MM.1S (cell line): ENCODE measurements at regions not wholly inside any gene's neighbourhood (a gene's known extent, or its start where the extent isn't known, plus 50 kb on each side); places are given as distances from the start of the nearest gene placed in this dataset.

Source experiments
- DNase-seq: peaks from one replicate; pipeline ENCODE4 v3.0.0-alpha.2; 2015
- H2AFZ ChIP-seq: fragments of 300-600 bp; sonication (generic); 2 replicates; pipeline ENCODE4 v1.6.0; 2016; ENCODE audit warnings: antibody characterized with exemption, low read length
- H3F3A ChIP-seq: fragments of 300-600 bp; sonication (generic); 2 replicates; pipeline ENCODE4 v1.6.1; 2016; ENCODE audit warnings: mild to moderate bottlenecking, antibody characterized with exemption, low read length, moderate library complexity, mixed read lengths; ENCODE audit not compliant: insufficient read depth
- H3K27ac ChIP-seq: fragments of 300-600 bp; sonication (generic); 2 replicates; pipeline ENCODE4 v1.5.1; 2016; ENCODE audit warnings: mild to moderate bottlenecking, low read length
- H3K27me3 ChIP-seq: fragments of 300-600 bp; sonication (generic); replicated peaks from 2 replicates; pipeline ENCODE4 v1.6.0; 2016; ENCODE audit warnings: low read length; ENCODE audit not compliant: insufficient read depth
- H3K36me3 ChIP-seq: fragments of 300-600 bp; sonication (generic); replicated peaks from 2 replicates; pipeline ENCODE4 v1.6.1; 2016; ENCODE audit warnings: mild to moderate bottlenecking, low read length, mixed read lengths; ENCODE audit not compliant: insufficient read depth
- H3K4me1 ChIP-seq: fragments of 300-600 bp; sonication (generic); 2 replicates; pipeline ENCODE4 v1.6.1; 2016; ENCODE audit warnings: low read length, mixed read lengths
- H3K4me2 ChIP-seq: fragments of 300-600 bp; sonication (generic); 2 replicates; pipeline ENCODE4 v1.6.0; 2016; ENCODE audit warnings: low read depth, low read length
- H3K4me3 ChIP-seq: fragments of 300-600 bp; sonication (generic); 2 replicates; pipeline ENCODE4 v1.5.1; 2016; ENCODE audit warnings: low read length, mixed read lengths
- H3K79me2 ChIP-seq: fragments of 300-600 bp; sonication (generic); 2 replicates; pipeline ENCODE4 v1.6.1; 2016; ENCODE audit warnings: mixed run types, low read length, mixed read lengths
- H3K9ac ChIP-seq: fragments of 300-600 bp; sonication (generic); 2 replicates; pipeline ENCODE4 v1.6.1; 2016; ENCODE audit warnings: low read length, mixed read lengths
- H3K9me2 ChIP-seq: fragments of 300-600 bp; sonication (generic); replicated peaks from 2 replicates; pipeline ENCODE4 v1.6.1; 2016; ENCODE audit warnings: mild to moderate bottlenecking, low read length, mixed read lengths; ENCODE audit not compliant: insufficient read depth
- H3K9me3 ChIP-seq: fragments of 300-600 bp; sonication (generic); replicated peaks from 2 replicates; pipeline ENCODE4 v1.6.1; 2016; ENCODE audit warnings: mild to moderate bottlenecking, low read length, mixed read lengths; ENCODE audit not compliant: insufficient read depth
- H4K20me1 ChIP-seq: fragments of 300-600 bp; sonication (generic); 2 replicates; pipeline ENCODE4 v1.6.1; 2016; ENCODE audit warnings: mild to moderate bottlenecking, low read length, moderate library complexity, mixed read lengths; ENCODE audit not compliant: insufficient read depth
- EZH2 ChIP-seq: fragments of 300-600 bp; sonication (generic); optimal IDR thresholded peaks from 2 replicates; pipeline ENCODE3; 2017; ENCODE audit warnings: low read depth, mild to moderate bottlenecking, antibody characterized with exemption, low read length, mixed read lengths
- EZH2phosphoT487 ChIP-seq: fragments of 300-600 bp; sonication (generic); IDR thresholded peaks from 2 replicates; pipeline ENCODE4 v1.6.1; 2018; ENCODE audit warnings: antibody characterized with exemption, low read length
- TF ChIP-seq, protein P1 (sequence below): fragments of 300-600 bp; sonication (generic); IDR thresholded peaks from 2 replicates; pipeline ENCODE4 v1.5.1; 2016; ENCODE audit warnings: antibody characterized with exemption, low read length, mixed read lengths

DNA sequence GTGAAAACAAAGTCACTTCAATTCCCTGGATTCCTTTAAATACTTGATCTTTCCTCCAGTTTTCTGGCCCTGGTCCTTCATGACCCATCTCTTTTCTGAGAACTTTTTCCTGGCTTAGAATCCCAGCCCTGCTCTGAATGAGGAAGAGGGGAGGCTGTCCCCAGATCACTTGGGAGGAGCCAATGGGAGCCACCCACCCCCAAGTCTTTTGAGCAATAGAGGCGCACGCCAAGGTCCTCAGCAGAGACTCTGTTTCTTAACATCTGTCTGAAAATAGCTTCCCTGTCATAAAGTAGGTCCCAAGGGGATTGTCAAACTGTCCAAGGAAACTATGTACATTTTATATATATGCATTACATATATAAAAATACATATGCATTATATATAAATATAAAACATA, 126.8 kb downstream of the ADRA2A start:
- Histone ChIP-seq H3K27ac (no peak overlapping the region), H3K79me2 (no peaks in the 10 kb centered on the region), H3K4me1 (no peaks in the 10 kb centered on the region), H4K20me1 (no peaks in the 10 kb centered on the region), H3K9me2 (no peaks in the 10 kb centered on the region), H3K4me2 (no peak overlapping the region), H3K4me3 (no peak overlapping the region), H3K9me3 (no peaks in the 10 kb centered on the region), H3K9ac (no peak overlapping the region), H2AFZ (no peak overlapping the region), H3K27me3 (no peaks in the 10 kb centered on the region), H3F3A (no peaks in the 10 kb centered on the region), H3K36me3 (no peaks in the 10 kb centered on the region)
- no peak for DNase-seq
- TF ChIP-seq, protein P1, sequence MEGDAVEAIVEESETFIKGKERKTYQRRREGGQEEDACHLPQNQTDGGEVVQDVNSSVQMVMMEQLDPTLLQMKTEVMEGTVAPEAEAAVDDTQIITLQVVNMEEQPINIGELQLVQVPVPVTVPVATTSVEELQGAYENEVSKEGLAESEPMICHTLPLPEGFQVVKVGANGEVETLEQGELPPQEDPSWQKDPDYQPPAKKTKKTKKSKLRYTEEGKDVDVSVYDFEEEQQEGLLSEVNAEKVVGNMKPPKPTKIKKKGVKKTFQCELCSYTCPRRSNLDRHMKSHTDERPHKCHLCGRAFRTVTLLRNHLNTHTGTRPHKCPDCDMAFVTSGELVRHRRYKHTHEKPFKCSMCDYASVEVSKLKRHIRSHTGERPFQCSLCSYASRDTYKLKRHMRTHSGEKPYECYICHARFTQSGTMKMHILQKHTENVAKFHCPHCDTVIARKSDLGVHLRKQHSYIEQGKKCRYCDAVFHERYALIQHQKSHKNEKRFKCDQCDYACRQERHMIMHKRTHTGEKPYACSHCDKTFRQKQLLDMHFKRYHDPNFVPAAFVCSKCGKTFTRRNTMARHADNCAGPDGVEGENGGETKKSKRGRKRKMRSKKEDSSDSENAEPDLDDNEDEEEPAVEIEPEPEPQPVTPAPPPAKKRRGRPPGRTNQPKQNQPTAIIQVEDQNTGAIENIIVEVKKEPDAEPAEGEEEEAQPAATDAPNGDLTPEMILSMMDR, result no peak
- TF ChIP-seq EZH2 (no peak), EZH2phosphoT487 (no peak)

DNA sequence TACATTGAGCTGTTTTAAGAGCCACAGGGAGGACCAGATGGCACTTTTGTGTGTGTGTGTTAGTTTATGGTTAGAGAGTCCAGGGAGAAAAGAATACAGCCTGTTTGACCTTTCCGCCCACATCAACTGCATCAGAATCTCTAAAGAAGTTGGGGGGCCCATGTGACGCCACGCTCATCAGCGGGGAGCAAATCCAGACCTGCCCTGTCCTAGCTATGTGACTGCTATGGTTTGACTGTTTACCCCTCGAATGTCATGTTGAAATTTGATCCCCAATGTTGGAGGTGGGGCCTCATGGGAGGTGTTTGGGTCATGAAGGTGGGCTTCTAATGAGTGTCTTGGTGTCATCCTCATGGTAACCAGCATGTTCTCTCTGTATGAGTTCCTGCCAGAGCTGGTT, 128.0 kb downstream of the ADRA2A start:
- no peaks in the 10 kb centered on the region for H3F3A ChIP-seq
- no peak for DNase-seq
- no peaks in the 10 kb centered on the region for H3K36me3 ChIP-seq

DNA sequence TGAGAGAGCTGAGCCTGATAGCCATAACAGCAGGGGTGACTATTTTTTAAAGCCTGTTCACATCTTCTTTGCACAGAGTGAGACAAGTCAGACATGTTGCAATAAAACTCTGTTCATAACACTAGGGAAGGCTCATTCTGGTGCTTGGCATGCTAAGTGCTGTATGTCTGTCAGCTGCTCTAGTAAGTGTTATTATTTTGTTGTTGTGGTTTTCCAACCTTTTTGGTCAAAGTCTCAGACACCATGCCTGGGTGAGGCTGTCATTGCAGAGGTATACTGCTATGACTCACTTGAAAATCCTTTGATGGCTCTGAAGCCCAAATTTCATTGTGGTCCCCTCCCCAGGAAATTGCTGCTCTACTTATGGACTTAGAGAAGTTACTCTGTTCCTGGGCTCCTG, 129.7 kb downstream of the ADRA2A start:
- Histone ChIP-seq H3K27me3 (no peaks in the 10 kb centered on the region), H3K79me2 (no peaks in the 10 kb centered on the region), H3K9me3 (no peaks in the 10 kb centered on the region), H3K4me1 (no peaks in the 10 kb centered on the region), H3K27ac (no peak overlapping the region), H3K36me3 (no peaks in the 10 kb centered on the region), H3F3A (no peaks in the 10 kb centered on the region), H3K9ac (no peak overlapping the region), H3K4me3 (no peak overlapping the region), H3K4me2 (no peak overlapping the region), H2AFZ (no peak overlapping the region), H4K20me1 (no peaks in the 10 kb centered on the region), H3K9me2 (no peaks in the 10 kb centered on the region)
- TF ChIP-seq, protein P1, result no peak
- TF ChIP-seq EZH2 (no peak), EZH2phosphoT487 (no peak)
- DNase-seq, result no peak

More for the DNA sequence above, 128.0 kb downstream of the ADRA2A start:
- Histone ChIP-seq H3K4me2 (no peak overlapping the region), H3K79me2 (no peaks in the 10 kb centered on the region), H3K9me3 (no peaks in the 10 kb centered on the region), H3K4me1 (no peaks in the 10 kb centered on the region), H3K27me3 (no peaks in the 10 kb centered on the region), H2AFZ (no peak overlapping the region), H3K9ac (no peak overlapping the region), H3K9me2 (no peaks in the 10 kb centered on the region), H4K20me1 (no peaks in the 10 kb centered on the region), H3K4me3 (no peak overlapping the region), H3K27ac (no peak overlapping the region)
- TF ChIP-seq EZH2phosphoT487, result no peak
- no peak for TF ChIP-seq EZH2
- TF ChIP-seq, protein P1, result no peak
